Right ventricle myocardium superior (tissue), 1 donor: ENCODE measurements at regions not wholly inside any gene's neighbourhood (a gene's known extent, or its start where the extent isn't known, plus 50 kb on each side); places are given as distances from the start of the nearest gene placed in this dataset.
"Not testable (repeated sequence)": the region's sequence is repeated elsewhere in the genome, so short reads cannot be mapped to it uniquely, and the experiment has no call there.

Experiments used
- ATAC-seq: fragments of 200-7000 bp; cut with Tn5 transposase; one replicate; pipeline ENCODE4 v1.9.1; 2020; ENCODE audit warnings: mild to moderate bottlenecking; ENCODE audit not compliant: poor library complexity
- DNase-seq: peaks from one replicate; pipeline ENCODE4 v3.0.0-alpha.2; 2020
- intact Hi-C: fragments of 100-400 bp; cut with DNase I; formaldehyde crosslinking; loops from one replicate; pipeline ENCODE4 v1.11.2; 2022
- donor health status: DM: no; HTN: yes; CAD: no; lungs with severe emphysema.

GRCh38 chr2:201946746-201947145, 86.9 kb upstream of the FZD7 start:
- not testable (repeated sequence) for ATAC-seq, DNase-seq

GRCh38 chr2:201947287-201947686, 86.4 kb upstream of the FZD7 start:
- DNase-seq (no peak), ATAC-seq (no peak)
- intact Hi-C loops: no loop called here

More at GRCh38 chr2:201946746-201947145, 86.9 kb upstream of the FZD7 start:
- intact Hi-C loops: not testable (repeated sequence)

- intact Hi-C loops: no loop called here
- DNase-seq: no peak
- no peak for ATAC-seq
Measured at GRCh38 chr2:201949181-201949926, 84.3 kb upstream of the FZD7 start.

GRCh38 chr2:201949927-201950246, 83.8 kb upstream of the FZD7 start:
- no peak for ATAC-seq
- intact Hi-C loops: no loop called here

GRCh38 chr2:201950606-201951005, 83.0 kb upstream of the FZD7 start:
- intact Hi-C loops: no loop called here
- ATAC-seq (no peak), DNase-seq (no peak)

More at GRCh38 chr2:201949927-201950246, 83.8 kb upstream of the FZD7 start:
- DNase-seq: no peak

- DNase-seq (no peak), ATAC-seq (no peak)
- intact Hi-C loops: no loop called here
Measured at GRCh38 chr2:201952187-201952586, 81.5 kb upstream of the FZD7 start.

GRCh38 chr2:201953396-201953795, 80.3 kb upstream of the FZD7 start:
- peak; percentile 87 for ATAC-seq
- intact Hi-C loops: no loop called here
- DNase-seq: no peak

- intact Hi-C loops: no loop called here
- ATAC-seq (peak; percentile 9), DNase-seq (no peak)
Measured at GRCh38 chr2:201953880-201954279, 79.8 kb upstream of the FZD7 start.

GRCh38 chr2:201955231-201955630, 78.4 kb upstream of the FZD7 start:
- ATAC-seq: no peak
- intact Hi-C loops: no loop called here
- no peak for DNase-seq

- intact Hi-C loops: no loop called here
- DNase-seq (no peak), ATAC-seq (peak; percentile 63)
Measured at GRCh38 chr2:201955702-201956141, 77.9 kb upstream of the FZD7 start.

- intact Hi-C loops: no loop called here
- ATAC-seq (no peak), DNase-seq (no peak)
Measured at GRCh38 chr2:201956361-201956760, 77.3 kb upstream of the FZD7 start.

- DNase-seq: no peak
- no peak for ATAC-seq
- intact Hi-C loops: no loop called here
Measured at GRCh38 chr2:201957091-201957490, 76.6 kb upstream of the FZD7 start.

- no peak for DNase-seq
Measured at GRCh38 chr2:201959198-201959597, 74.5 kb upstream of the FZD7 start.

GRCh38 chr2:201959626-201960025, 74.0 kb upstream of the FZD7 start:
- DNase-seq (no peak), ATAC-seq (no peak)
- intact Hi-C loops: no loop called here

More at GRCh38 chr2:201959198-201959597, 74.5 kb upstream of the FZD7 start:
- no peak for ATAC-seq
- intact Hi-C loops: no loop called here

- intact Hi-C loops: no loop called here
- no peak for ATAC-seq
Measured at GRCh38 chr2:201960305-201960704, 73.3 kb upstream of the FZD7 start.

GRCh38 chr2:201961401-201961800, 72.3 kb upstream of the FZD7 start:
- ATAC-seq: no peak
- intact Hi-C loops: no loop called here

More at GRCh38 chr2:201960305-201960704, 73.3 kb upstream of the FZD7 start:
- DNase-seq: no peak

GRCh38 chr2:201962774-201963562, 70.7 kb upstream of the FZD7 start:
- intact Hi-C loops: no loop called here
- DNase-seq (no peak), ATAC-seq (no peak)

More at GRCh38 chr2:201961401-201961800, 72.3 kb upstream of the FZD7 start:
- DNase-seq: no peak

- no peak for ATAC-seq
- intact Hi-C loops: no loop called here
- no peak for DNase-seq
Measured at GRCh38 chr2:201964011-201964410, 69.6 kb upstream of the FZD7 start.

- DNase-seq: no peak
- intact Hi-C loops: no loop called here
- ATAC-seq: no peak
Measured at GRCh38 chr2:201964631-201965206, 68.9 kb upstream of the FZD7 start.

GRCh38 chr2:201965550-201965949, 68.1 kb upstream of the FZD7 start:
- intact Hi-C loops: no loop called here
- DNase-seq (no peak), ATAC-seq (no peak)
